AG04450 (cell line): ENCODE measurements at regions not wholly inside any gene's neighbourhood (a gene's known extent, or its start where the extent isn't known, plus 50 kb on each side); places are given as distances from the start of the nearest gene placed in this dataset.

Source experiments
- CTCF ChIA-PET: fragments of 300-600, 350-600 bp; formaldehyde crosslinking; extraction: SDS; loops from one replicate; lab custom pipeline; 2022; ENCODE audit warnings: antibody characterized with exemption, inconsistent platforms; lab: Charles Lee
- POLR2A ChIA-PET: fragments of 350-600 bp; formaldehyde crosslinking; extraction: SDS; loops from one replicate; lab custom pipeline; 2021; ENCODE audit warnings: antibody characterized with exemption, inconsistent platforms; lab: Yijun Ruan, JAX
- DNase-seq: peaks from one replicate; pipeline ENCODE4 v3.0.0-alpha.2; 2011; ENCODE audit warnings: low read depth, low spot score
- H3K27ac ChIP-seq: one replicate; pipeline ENCODE4 v1.5.1; 2012; ENCODE audit warnings: low read depth, low read length, control low read depth
- H3K27me3 ChIP-seq: one replicate; pipeline ENCODE4 v1.6.0; 2012; ENCODE audit warnings: low read length; ENCODE audit not compliant: control insufficient read depth, insufficient read depth
- H3K4me3 ChIP-seq: 2 replicates; pipeline ENCODE4 v1.5.1; 2011; ENCODE audit warnings: mild to moderate bottlenecking, low read depth, low read length, control low read depth
- H3K9me3 ChIP-seq: 2 replicates; pipeline ENCODE4 v1.5.1; 2012; ENCODE audit warnings: low read length; ENCODE audit not compliant: control insufficient read depth, insufficient read depth
- TF ChIP-seq, protein P1 (sequence below): IDR thresholded peaks from 2 replicates; pipeline ENCODE4 v1.5.1; 2011; ENCODE audit warnings: low read depth, low read length, control low read depth, inconsistent platforms

DNA sequence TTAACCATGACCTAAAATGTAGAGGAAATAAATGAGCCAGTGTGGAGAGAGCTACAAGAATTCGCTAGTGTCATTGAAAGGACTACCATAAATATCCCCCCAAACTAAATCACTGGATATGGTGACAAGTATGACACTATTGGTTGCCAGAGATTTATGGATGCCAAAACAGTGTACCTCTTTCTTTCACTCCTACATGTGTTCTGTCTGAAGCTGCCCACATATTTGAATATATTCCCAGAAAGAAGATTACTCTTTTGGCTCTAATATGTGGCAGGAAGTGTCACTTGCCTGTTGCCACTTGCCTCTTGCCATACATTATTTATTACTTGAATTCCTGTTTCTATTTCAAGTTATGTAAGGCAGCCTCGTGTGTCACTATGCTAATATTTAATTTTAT, 1573.6 kb downstream of the TECRL start:
- no peak overlapping the region for H3K27ac ChIP-seq
- ChIA-PET POLR2A (no interaction called here), CTCF (no interaction called here)
- TF ChIP-seq, protein P1, sequence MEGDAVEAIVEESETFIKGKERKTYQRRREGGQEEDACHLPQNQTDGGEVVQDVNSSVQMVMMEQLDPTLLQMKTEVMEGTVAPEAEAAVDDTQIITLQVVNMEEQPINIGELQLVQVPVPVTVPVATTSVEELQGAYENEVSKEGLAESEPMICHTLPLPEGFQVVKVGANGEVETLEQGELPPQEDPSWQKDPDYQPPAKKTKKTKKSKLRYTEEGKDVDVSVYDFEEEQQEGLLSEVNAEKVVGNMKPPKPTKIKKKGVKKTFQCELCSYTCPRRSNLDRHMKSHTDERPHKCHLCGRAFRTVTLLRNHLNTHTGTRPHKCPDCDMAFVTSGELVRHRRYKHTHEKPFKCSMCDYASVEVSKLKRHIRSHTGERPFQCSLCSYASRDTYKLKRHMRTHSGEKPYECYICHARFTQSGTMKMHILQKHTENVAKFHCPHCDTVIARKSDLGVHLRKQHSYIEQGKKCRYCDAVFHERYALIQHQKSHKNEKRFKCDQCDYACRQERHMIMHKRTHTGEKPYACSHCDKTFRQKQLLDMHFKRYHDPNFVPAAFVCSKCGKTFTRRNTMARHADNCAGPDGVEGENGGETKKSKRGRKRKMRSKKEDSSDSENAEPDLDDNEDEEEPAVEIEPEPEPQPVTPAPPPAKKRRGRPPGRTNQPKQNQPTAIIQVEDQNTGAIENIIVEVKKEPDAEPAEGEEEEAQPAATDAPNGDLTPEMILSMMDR = no peak
- no peaks in the 10 kb centered on the region for H3K27me3 ChIP-seq
- no peak for DNase-seq
- no peak overlapping the region for H3K4me3 ChIP-seq
- peaks cover 6% of the 10 kb centered on the region; the same call in 1 of the 2 replicates for H3K9me3 ChIP-seq

DNA sequence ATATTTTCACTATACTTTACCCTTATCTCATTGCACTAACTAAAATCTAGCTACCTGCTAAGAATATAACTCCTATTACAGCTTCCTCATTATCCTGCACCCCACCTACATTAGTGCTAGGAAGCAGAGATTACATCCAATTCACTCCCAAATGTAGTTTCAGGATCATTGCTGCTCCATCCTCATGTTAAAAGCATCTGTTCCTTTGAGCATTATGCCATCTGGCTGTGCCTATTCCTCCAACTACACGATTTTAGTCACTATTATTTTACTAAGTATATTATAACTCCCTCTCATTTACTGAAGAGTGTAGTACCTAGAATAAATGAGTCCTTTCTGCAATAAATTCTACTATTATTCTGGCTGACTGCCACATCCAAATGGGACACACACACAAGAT, 1586.9 kb downstream of the TECRL start:
- CTCF ChIA-PET = no interaction called here
- no peak overlapping the region for H3K27ac ChIP-seq

DNA sequence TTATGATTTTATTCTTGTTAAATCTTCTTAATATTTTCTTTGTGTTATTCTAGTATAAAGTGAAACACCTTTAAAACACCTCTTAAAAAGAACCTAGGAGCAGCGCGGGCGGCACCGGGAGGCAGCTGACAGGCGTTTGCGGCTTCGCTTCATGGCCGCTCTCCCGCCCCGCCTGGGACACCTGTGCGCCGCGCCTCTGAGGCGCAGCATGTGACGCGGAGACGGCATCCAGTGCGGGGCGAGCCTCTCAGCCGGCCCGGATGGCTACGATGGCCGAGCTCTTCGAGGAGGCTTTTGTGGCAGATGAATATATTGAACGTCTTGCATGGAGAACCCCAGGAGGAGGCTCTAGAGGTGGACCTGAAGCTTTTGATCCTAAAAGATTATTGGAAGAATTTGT, 1592.7 kb downstream of the TECRL start:
- no peak overlapping the region for H3K4me3 ChIP-seq
- POLR2A ChIA-PET = no interaction called here
- H3K9me3 ChIP-seq = peaks cover 4% of the 10 kb centered on the region
- H3K27me3 ChIP-seq = no peaks in the 10 kb centered on the region
- DNase-seq = no peak
- TF ChIP-seq, protein P1 = no peak
- CTCF ChIA-PET = no interaction called here
- no peak overlapping the region for H3K27ac ChIP-seq

More for the DNA sequence above, 1586.9 kb downstream of the TECRL start:
- DNase-seq = no peak
- Histone ChIP-seq H3K9me3 (no peaks in the 10 kb centered on the region), H3K4me3 (no peak overlapping the region), H3K27me3 (no peaks in the 10 kb centered on the region)
- TF ChIP-seq, protein P1 = no peak
- POLR2A ChIA-PET = no interaction called here

DNA sequence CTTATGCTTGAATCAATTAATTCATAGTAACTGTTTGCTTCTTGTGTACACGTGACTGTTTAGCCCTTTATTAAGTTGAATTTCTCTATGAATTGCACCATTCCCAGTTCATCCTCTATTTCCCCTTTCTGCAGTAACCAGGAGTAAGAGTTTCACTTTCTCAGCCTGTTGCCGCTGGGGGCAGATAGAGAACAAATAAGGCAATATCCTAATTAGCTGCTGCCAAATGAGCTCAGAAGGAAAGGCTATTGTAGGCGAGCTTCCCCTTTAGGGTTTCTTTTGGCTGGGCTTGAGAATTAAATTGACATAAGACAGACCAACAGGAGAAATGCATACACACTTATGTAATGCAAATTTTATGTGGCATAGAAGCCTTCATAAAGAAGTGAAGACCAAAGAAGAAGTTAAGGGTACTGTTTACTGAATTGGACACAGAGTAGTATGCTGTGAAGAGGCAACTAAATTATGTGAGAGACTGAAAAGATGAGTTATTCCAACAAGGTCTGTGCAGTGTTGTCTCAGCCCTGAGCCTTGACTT, 1594.7 kb downstream of the TECRL start:
- Histone ChIP-seq H3K27ac (no peak overlapping the region), H3K9me3 (peaks cover 4% of the 10 kb centered on the region), H3K27me3 (no peaks in the 10 kb centered on the region), H3K4me3 (no peak overlapping the region)
- ChIA-PET POLR2A (no interaction called here), CTCF (no interaction called here)
- TF ChIP-seq, protein P1 = no peak
- DNase-seq = no peak

DNA sequence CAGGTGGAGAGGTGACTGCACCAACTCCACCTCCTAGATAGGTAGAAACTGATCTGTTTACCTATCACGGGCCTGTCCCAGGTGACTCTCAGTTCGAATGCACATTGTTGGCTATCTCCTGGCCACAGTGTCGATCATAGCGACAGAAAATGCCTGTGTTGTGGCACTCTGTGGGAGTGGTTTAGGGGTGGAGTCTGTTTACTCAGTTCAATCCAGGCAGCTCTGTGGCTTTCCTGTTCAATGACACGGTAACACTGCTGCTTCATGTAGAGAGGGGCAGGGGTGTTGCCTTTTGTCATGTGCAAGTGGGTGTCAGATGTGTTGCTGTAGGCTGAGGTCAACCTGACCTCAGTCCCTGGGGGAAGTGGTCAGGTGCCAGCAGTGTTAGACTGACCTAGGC, 1602.4 kb downstream of the TECRL start:
- TF ChIP-seq, protein P1 = no peak
- H3K4me3 ChIP-seq = no peak overlapping the region
- peaks cover 25% of the 10 kb centered on the region for H3K9me3 ChIP-seq
- no peak for DNase-seq
- ChIA-PET CTCF (no interaction called here), POLR2A (no interaction called here)
- H3K27ac ChIP-seq = no peak overlapping the region
- H3K27me3 ChIP-seq = no peaks in the 10 kb centered on the region
